ENCODE measurements at regions not wholly inside any gene's neighbourhood (a gene's known extent, or its start where the extent isn't known, plus 50 kb on each side); places are given as distances from the start of the nearest gene placed in this dataset.

- Mint-ChIP-seq H3K4me3 (no peak overlapping the region), H3K9me3 (peaks cover 3% of the 10 kb centered on the region), H3K27me3 (ENCODE audit: low read depth) (no peaks in the 10 kb centered on the region), H3K4me1 (no peaks in the 10 kb centered on the region), H3K27ac (ENCODE audit: unreplicated experiment) (no peak overlapping the region), H3K36me3 (ENCODE audit: low read depth) (no peaks in the 10 kb centered on the region)
- no peak for DNase-seq (ENCODE audit: low read depth, low spot score)
- no peak for TF ChIP-seq CTCF (conservative IDR thresholded peaks at IDR 0.05)
Measured at GRCh38 chr7:40969641-40970040, 733.2 kb downstream of the INHBA start.

DNA sequence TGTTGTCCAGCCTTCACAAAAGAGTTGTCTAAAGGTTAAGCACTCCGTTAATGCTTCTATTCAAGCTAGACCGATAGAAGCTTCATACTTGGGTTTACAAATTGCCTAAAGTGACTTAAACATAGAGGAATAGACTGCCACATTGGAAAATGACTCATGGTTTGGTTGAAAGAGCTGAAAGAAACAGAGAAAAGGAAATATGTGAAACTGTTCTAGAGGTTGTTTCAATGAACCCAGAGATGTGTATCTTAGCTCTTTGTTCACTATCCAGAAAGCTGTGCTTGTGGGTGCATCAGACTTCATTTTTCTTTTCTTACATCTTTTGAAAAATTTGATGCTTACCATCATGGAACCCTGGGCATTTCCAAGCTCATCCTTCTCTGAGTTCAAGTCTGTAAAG lies 736.2 kb downstream of the INHBA start:
- DNase-seq (ENCODE audit: low read depth, low spot score): no peak
- Mint-ChIP-seq H3K36me3 (ENCODE audit: low read depth) (no peaks in the 10 kb centered on the region), H3K27me3 (ENCODE audit: low read depth) (no peaks in the 10 kb centered on the region), H3K4me1 (no peaks in the 10 kb centered on the region), H3K9me3 (peaks cover 9% of the 10 kb centered on the region), H3K4me3 (no peak overlapping the region), H3K27ac (ENCODE audit: unreplicated experiment) (no peak overlapping the region)
- TF ChIP-seq CTCF (conservative IDR thresholded peaks at IDR 0.05): no peak

DNA sequence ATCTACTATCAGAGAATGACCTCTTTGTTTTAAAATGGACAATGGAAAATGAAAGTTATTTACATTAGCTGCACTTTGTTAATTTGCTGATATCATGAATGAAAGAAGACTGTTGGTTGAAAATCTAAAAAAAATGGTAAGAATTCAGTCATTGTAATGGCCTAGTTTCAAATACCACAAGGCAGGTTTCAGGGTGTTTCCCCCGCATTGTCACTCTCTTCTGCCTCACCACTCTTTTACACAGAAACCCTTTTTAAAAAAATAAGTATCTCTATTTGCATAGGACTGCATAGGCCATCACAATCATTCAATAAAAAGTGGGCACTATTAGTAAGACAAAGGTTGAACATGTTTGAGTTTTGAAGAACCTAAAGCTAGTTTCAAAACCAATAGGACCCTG lies 737.1 kb downstream of the INHBA start:
- H3K9me3 Mint-ChIP-seq: peaks cover 9% of the 10 kb centered on the region
- H3K27ac Mint-ChIP-seq (ENCODE audit: unreplicated experiment): no peak overlapping the region
- H3K4me3 Mint-ChIP-seq: no peak overlapping the region

DNA sequence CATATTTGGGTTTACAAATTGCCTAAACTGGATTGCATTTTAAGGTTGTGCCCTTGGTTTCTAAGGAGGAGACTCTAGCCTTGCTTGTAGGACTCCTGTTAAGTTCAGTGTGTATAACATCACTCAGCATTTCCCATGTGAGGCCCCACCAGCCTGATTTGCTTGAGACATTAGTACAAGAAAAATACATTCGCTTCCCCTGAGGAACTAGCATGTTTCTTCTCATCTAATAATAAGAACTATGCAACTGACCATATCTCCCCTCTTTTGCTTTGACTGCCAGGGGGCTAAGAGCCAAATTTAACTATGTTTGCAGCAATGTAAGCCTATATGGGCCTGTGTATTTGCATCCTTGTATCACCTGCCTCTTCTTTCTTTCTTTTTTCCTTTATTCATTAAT lies 737.9 kb downstream of the INHBA start:
- H3K4me3 Mint-ChIP-seq: no peak overlapping the region
- no peaks in the 10 kb centered on the region for H3K36me3 Mint-ChIP-seq (ENCODE audit: low read depth)
- no peak for DNase-seq (ENCODE audit: low read depth, low spot score)
- peaks cover 6% of the 10 kb centered on the region for H3K9me3 Mint-ChIP-seq
- no peak overlapping the region for H3K27ac Mint-ChIP-seq (ENCODE audit: unreplicated experiment)
- no peaks in the 10 kb centered on the region for H3K4me1 Mint-ChIP-seq
- no peak for TF ChIP-seq CTCF (conservative IDR thresholded peaks at IDR 0.05)
- H3K27me3 Mint-ChIP-seq (ENCODE audit: low read depth): no peaks in the 10 kb centered on the region

More for the DNA sequence above, 737.1 kb downstream of the INHBA start:
- H3K36me3 Mint-ChIP-seq (ENCODE audit: low read depth): no peaks in the 10 kb centered on the region
- no peaks in the 10 kb centered on the region for H3K27me3 Mint-ChIP-seq (ENCODE audit: low read depth)
- no peak for DNase-seq (ENCODE audit: low read depth, low spot score)
- H3K4me1 Mint-ChIP-seq: no peaks in the 10 kb centered on the region
- no peak for TF ChIP-seq CTCF (conservative IDR thresholded peaks at IDR 0.05)

DNA sequence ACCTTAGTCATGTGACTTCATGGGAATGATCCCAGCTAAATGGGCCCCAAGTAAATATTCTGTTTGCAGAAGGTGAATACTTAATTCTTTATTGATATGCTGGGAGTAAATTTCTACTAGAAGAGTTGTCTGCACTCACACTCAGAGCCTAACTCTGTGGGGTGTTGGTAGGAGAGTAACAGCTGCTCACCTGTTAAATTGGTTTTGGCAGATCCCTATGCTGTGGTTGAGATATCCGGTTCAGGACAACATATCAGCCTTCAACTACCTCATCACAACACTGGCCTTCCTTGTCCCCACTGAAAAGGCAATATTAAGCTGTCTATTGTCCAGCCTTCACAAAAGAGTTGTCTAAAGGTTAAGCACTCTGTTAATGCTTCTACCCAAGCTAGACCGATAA lies 738.3 kb downstream of the INHBA start:
- Mint-ChIP-seq H3K4me1 (no peaks in the 10 kb centered on the region), H3K36me3 (ENCODE audit: low read depth) (no peaks in the 10 kb centered on the region), H3K9me3 (peaks cover 6% of the 10 kb centered on the region), H3K4me3 (no peak overlapping the region), H3K27ac (ENCODE audit: unreplicated experiment) (no peak overlapping the region), H3K27me3 (ENCODE audit: low read depth) (no peaks in the 10 kb centered on the region)
- TF ChIP-seq CTCF (conservative IDR thresholded peaks at IDR 0.05): no peak
- no peak for DNase-seq (ENCODE audit: low read depth, low spot score)

- H3K9me3 Mint-ChIP-seq: peaks cover 10% of the 10 kb centered on the region
- peaks cover 4% of the 10 kb centered on the region for H3K36me3 Mint-ChIP-seq (ENCODE audit: low read depth)
- H3K4me3 Mint-ChIP-seq: no peak overlapping the region
- no peaks in the 10 kb centered on the region for H3K4me1 Mint-ChIP-seq
- peaks cover 2% of the 10 kb centered on the region for H3K27me3 Mint-ChIP-seq (ENCODE audit: low read depth)
- no peak for DNase-seq (ENCODE audit: low read depth, low spot score)
- no peak overlapping the region for H3K27ac Mint-ChIP-seq (ENCODE audit: unreplicated experiment)
- TF ChIP-seq CTCF (conservative IDR thresholded peaks at IDR 0.05): no peak
Measured at GRCh38 chr7:40959955-40960354, 742.9 kb downstream of the INHBA start.

Data from neural crest cell (in vitro differentiated cells).